Mucosa of rectum (tissue), 2 donors: ENCODE measurements at regions not wholly inside any gene's neighbourhood (a gene's known extent, or its start where the extent isn't known, plus 50 kb on each side); places are given as distances from the start of the nearest gene placed in this dataset.

Experiments
- H3K27ac ChIP-seq, 2 donors: one replicate each; pipeline ENCODE4 v1.7.0; 2013; ENCODE audit warnings: inconsistent platforms in 2 of 2, low read depth in 2 of 2, low read length in 2 of 2
- H3K27me3 ChIP-seq, 2 donors: one replicate each; pipeline ENCODE4 v1.7.0; 2013; ENCODE audit warnings: low read length in 2 of 2; ENCODE audit not compliant: control insufficient read depth in 2 of 2, insufficient read depth in 2 of 2
- H3K36me3 ChIP-seq, 2 donors: one replicate each; pipeline ENCODE4 v1.7.0; 2013; ENCODE audit warnings: low read length in 2 of 2; ENCODE audit not compliant: control insufficient read depth in 2 of 2, insufficient read depth in 2 of 2
- H3K4me1 ChIP-seq, 2 donors: one replicate each; pipeline ENCODE4 v1.7.0; 2013; ENCODE audit warnings: low read length in 2 of 2, mild to moderate bottlenecking in 1 of 2; ENCODE audit not compliant: control insufficient read depth in 2 of 2, insufficient read depth in 2 of 2
- H3K4me3 ChIP-seq, 2 donors: one replicate each; pipeline ENCODE4 v1.7.0; 2013; ENCODE audit warnings: low read length in 2 of 2
- H3K9ac ChIP-seq, 2 donors: one replicate each; pipeline ENCODE4 v1.7.0; 2013; ENCODE audit warnings: low read length in 2 of 2, low read depth in 1 of 2, mild to moderate bottlenecking in 1 of 2
- H3K9me3 ChIP-seq, 2 donors: one replicate each; pipeline ENCODE4 v1.7.0; 2013; ENCODE audit warnings: low read length in 2 of 2; ENCODE audit not compliant: control insufficient read depth in 2 of 2
- donor health status: healthy.
- donor health status: Normal muscosa, but diverticular disease.

GRCh38 chr9:7937761-7938491 lies 138.3 kb upstream of the DMAC1 start:
- H3K4me3 ChIP-seq = no peak overlapping the region
- no peaks in the 10 kb centered on the region for H3K36me3 ChIP-seq
- H3K4me1 ChIP-seq = peaks cover 6 to 14% of the 10 kb centered on the region in 2 donors
- no peak overlapping the region for H3K9ac ChIP-seq
- H3K27ac ChIP-seq = peak overlapping the region in 1 of 2 donors; percentile 32
- peaks cover 0 to 3% of the 10 kb centered on the region in 2 donors for H3K9me3 ChIP-seq
- no peaks in the 10 kb centered on the region for H3K27me3 ChIP-seq

GRCh38 chr9:7936996-7937395 lies 137.4 kb upstream of the DMAC1 start:
- H3K4me1 ChIP-seq = peaks cover 6 to 14% of the 10 kb centered on the region in 2 donors
- H3K4me3 ChIP-seq = no peak overlapping the region
- no peaks in the 10 kb centered on the region for H3K36me3 ChIP-seq
- H3K27me3 ChIP-seq = no peaks in the 10 kb centered on the region
- peaks cover 0 to 3% of the 10 kb centered on the region in 2 donors for H3K9me3 ChIP-seq
- no peak overlapping the region for H3K9ac ChIP-seq
- H3K27ac ChIP-seq = no peak overlapping the region

GRCh38 chr9:7936163-7936562 lies 136.6 kb upstream of the DMAC1 start:
- H3K27ac ChIP-seq = peak overlapping the region in 1 of 2 donors; percentile 16
- H3K4me1 ChIP-seq = peaks cover 6 to 14% of the 10 kb centered on the region in 2 donors
- H3K9me3 ChIP-seq = peaks cover 0 to 3% of the 10 kb centered on the region in 2 donors
- no peak overlapping the region for H3K9ac ChIP-seq
- H3K36me3 ChIP-seq = no peaks in the 10 kb centered on the region
- no peaks in the 10 kb centered on the region for H3K27me3 ChIP-seq
- peak overlapping the region in 1 of 2 donors; percentile 13 for H3K4me3 ChIP-seq

- peaks cover 6 to 14% of the 10 kb centered on the region in 2 donors for H3K4me1 ChIP-seq
- H3K4me3 ChIP-seq = peak overlapping the region in 1 of 2 donors; percentile 13
- no peaks in the 10 kb centered on the region for H3K27me3 ChIP-seq
- peak overlapping the region in 1 of 2 donors; percentile 16 for H3K27ac ChIP-seq
- peaks cover 0 to 3% of the 10 kb centered on the region in 2 donors for H3K9me3 ChIP-seq
- H3K36me3 ChIP-seq = no peaks in the 10 kb centered on the region
- no peak overlapping the region for H3K9ac ChIP-seq
Measured at GRCh38 chr9:7935681-7936080, 136.1 kb upstream of the DMAC1 start.

- Histone ChIP-seq H3K27me3 (no peaks in the 10 kb centered on the region), H3K27ac (no peak overlapping the region), H3K9ac (no peak overlapping the region), H3K36me3 (no peaks in the 10 kb centered on the region), H3K4me1 (peaks cover 6 to 12% of the 10 kb centered on the region in 2 donors), H3K9me3 (no peaks in the 10 kb centered on the region), H3K4me3 (no peak overlapping the region)
Measured at GRCh38 chr9:7932767-7933166, 133.2 kb upstream of the DMAC1 start.

GRCh38 chr9:7930613-7931012 lies 131.0 kb upstream of the DMAC1 start:
- Histone ChIP-seq H3K27ac (no peak overlapping the region), H3K36me3 (no peaks in the 10 kb centered on the region), H3K9me3 (no peaks in the 10 kb centered on the region), H3K9ac (no peak overlapping the region), H3K4me1 (peaks cover 0 to 2% of the 10 kb centered on the region in 2 donors), H3K4me3 (no peak overlapping the region), H3K27me3 (no peaks in the 10 kb centered on the region)

GRCh38 chr9:7921545-7922197 lies 122.1 kb upstream of the DMAC1 start:
- Histone ChIP-seq H3K36me3 (no peaks in the 10 kb centered on the region), H3K27me3 (no peaks in the 10 kb centered on the region), H3K9me3 (no peaks in the 10 kb centered on the region), H3K9ac (no peak overlapping the region), H3K4me3 (no peak overlapping the region), H3K4me1 (no peaks in the 10 kb centered on the region), H3K27ac (no peak overlapping the region)

GRCh38 chr9:7912037-7912535 lies 112.5 kb upstream of the DMAC1 start:
- Histone ChIP-seq H3K4me1 (peaks cover 0 to 3% of the 10 kb centered on the region in 2 donors), H3K27me3 (no peaks in the 10 kb centered on the region), H3K4me3 (no peak overlapping the region), H3K9me3 (no peaks in the 10 kb centered on the region), H3K27ac (no peak overlapping the region), H3K9ac (no peak overlapping the region), H3K36me3 (no peaks in the 10 kb centered on the region)

GRCh38 chr9:7910426-7911020 lies 110.9 kb upstream of the DMAC1 start:
- no peak overlapping the region for H3K27ac ChIP-seq
- H3K4me3 ChIP-seq = no peak overlapping the region

GRCh38 chr9:7909537-7909936 lies 110.0 kb upstream of the DMAC1 start:
- Histone ChIP-seq H3K4me3 (no peak overlapping the region), H3K4me1 (peaks cover 0 to 3% of the 10 kb centered on the region in 2 donors), H3K27ac (no peak overlapping the region), H3K27me3 (no peaks in the 10 kb centered on the region), H3K9ac (no peak overlapping the region), H3K9me3 (no peaks in the 10 kb centered on the region), H3K36me3 (no peaks in the 10 kb centered on the region)

More at GRCh38 chr9:7910426-7911020, 110.9 kb upstream of the DMAC1 start:
- Histone ChIP-seq H3K27me3 (no peaks in the 10 kb centered on the region), H3K4me1 (peaks cover 0 to 3% of the 10 kb centered on the region in 2 donors), H3K9ac (no peak overlapping the region), H3K36me3 (no peaks in the 10 kb centered on the region), H3K9me3 (no peaks in the 10 kb centered on the region)
